HG02885 (cell line): ENCODE measurements at regions not wholly inside any gene's neighbourhood (a gene's known extent, or its start where the extent isn't known, plus 50 kb on each side); places are given as distances from the start of the nearest gene placed in this dataset.

ENCODE experiments used
- ATAC-seq: cut with Tn5 transposase; IDR thresholded peaks from one replicate; pipeline ENCODE4 v1.9.1; 2021; ENCODE audit warnings: mild to moderate bottlenecking; ENCODE audit not compliant: unreplicated experiment, poor library complexity

GRCh38 chr15:62799919-62800318 is 242.6 kb upstream of the TPM1 start:
- ATAC-seq = no peak

DNA sequence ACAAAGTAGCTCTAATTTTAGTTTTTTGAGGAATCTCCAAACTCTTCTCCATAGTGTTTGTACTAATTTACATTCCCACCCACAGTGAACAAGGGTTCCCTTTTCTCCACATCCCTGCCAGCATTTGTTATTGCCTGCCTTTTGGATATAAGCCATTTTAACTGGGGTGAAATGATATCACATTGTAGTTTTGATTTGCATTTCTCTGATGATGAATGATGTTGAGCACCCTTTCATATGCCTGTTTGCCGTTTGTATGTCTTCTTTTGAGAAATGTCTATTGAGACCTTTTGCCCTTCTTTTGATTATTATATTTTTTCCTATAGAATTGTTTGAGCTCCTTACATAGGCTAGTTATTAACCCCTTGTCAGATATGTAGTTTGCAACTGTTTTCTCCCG is 239.9 kb upstream of the TPM1 start:
- no peak for ATAC-seq

DNA sequence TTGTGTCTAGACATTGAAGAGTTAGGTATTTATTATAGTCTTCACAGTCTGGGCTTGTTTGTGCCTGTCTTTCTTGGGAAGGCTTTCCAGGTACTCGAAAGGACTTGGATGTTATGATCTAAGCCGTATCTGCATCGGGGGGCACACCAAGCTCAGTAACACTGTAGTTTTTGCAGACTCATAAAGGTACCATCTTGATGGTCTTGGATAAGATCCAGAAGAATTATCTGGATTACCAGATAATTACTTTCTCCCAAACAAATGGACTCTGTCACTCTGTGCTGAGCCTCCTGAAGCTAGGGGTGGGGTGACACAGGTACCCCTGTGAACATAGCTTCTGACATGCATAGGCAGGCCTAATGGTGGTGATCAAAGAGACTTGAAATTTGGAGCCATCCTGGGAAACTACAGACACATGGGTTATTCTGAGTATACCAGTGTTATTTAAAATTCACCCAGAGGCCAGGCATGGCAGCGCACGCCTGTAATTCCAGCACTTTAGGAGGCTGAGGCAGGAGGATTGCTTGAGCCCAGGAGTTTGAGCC is 238.6 kb upstream of the TPM1 start:
- ATAC-seq = no peak

GRCh38 chr15:62805502-62805901 is 237.0 kb upstream of the TPM1 start:
- no peak for ATAC-seq

GRCh38 chr15:62807539-62808130 is 234.9 kb upstream of the TPM1 start:
- no peak for ATAC-seq

- ATAC-seq = no peak
Measured at GRCh38 chr15:62809115-62809967, 233.2 kb upstream of the TPM1 start.

DNA sequence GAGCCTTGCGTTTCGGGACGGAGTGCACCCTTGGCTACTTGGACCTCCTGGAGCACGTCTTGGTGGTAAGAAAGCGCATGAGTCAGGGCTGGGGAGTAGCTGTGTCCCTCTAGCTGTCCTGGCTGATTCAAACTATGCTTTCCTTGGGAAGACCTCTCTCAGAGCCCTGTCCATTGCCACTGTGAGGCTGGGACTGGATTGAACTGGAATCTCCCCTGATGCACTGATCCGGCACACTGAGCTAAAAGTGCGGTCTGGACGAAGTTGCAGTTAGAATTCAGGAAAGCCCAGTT is 232.6 kb upstream of the TPM1 start:
- no peak for ATAC-seq

DNA sequence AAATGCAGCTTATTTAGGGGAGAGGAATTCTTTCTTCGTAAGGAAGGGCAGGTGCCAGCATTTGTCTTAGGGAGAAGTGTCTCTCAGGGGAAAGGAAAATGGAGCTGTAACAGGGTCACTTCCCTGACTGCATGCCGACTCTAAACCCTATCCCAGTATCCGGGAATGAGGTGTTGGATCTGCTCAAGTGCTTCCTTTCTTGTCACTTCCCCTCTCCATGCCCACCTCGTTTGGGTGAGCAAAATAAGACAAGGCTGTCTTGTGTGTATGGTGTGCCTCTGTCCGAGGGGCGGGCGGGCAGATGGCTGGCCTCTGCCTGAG is 230.1 kb upstream of the TPM1 start:
- no peak for ATAC-seq

- ATAC-seq = no peak
Measured at GRCh38 chr15:62816342-62817069, 226.0 kb upstream of the TPM1 start.

GRCh38 chr15:62818691-62819090 is 223.9 kb upstream of the TPM1 start:
- ATAC-seq = no peak

GRCh38 chr15:62821384-62822131 is 221.0 kb upstream of the TPM1 start:
- ATAC-seq = no peak

DNA sequence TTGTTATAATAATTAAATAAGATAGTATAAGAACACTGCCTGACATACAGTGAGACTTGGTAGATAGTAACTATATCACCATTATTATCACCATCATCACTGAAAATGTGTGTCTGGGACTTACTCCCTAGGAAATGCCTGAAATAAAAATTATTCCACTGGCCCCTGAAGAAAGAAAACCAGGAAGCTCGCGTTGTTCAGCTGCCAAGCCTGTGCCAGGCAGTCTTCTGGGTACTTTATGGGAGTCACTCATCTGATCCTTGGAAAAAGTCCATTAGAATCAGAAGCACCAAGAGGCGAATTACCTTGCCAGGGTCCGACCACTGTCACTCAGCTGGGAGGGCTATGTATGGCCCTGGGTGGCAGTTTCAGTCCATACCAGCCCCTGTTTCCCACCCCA is 220.3 kb upstream of the TPM1 start:
- no peak for ATAC-seq

DNA sequence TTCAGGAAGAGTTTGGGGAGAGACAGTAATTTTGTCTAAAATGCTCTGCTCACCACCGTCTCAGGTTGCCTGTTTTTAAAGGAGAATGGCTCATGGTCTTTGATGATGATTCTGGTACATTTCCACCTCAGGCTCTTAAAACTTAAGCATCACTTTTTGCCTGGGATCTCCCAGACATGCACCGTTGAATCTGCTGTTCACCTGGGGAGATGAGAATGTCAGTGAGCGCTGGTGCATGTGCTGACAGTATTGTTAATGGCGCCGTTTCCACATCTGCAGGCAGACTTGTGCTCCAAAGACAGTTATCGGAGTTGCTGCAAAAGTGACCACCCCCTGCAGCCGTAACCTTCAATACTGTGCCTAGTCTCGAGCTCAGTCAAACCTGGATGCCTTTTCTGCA is 219.0 kb upstream of the TPM1 start:
- no peak for ATAC-seq

GRCh38 chr15:62824111-62825015 is 218.2 kb upstream of the TPM1 start:
- no peak for ATAC-seq

DNA sequence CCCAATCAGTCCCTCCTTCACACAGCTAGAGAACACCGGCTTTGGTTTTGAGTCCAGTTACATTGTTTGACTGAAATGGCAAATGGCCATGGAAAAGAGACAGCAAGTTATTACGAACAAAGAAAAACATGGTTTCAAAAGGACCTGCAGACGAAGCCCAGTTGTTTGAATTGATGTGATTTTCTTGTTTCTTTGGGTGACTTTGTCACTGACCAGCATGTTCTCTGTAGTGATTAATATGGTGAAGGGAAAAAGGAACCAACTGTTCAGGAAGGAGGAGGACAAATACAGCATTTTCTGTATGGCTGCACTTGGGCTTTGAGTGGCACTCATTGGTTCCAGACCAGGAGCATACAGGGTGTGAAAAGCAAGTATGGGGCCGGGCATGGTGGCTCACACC is 217.4 kb upstream of the TPM1 start:
- no peak for ATAC-seq

GRCh38 chr15:62826561-62826960 is 216.0 kb upstream of the TPM1 start:
- no peak for ATAC-seq

DNA sequence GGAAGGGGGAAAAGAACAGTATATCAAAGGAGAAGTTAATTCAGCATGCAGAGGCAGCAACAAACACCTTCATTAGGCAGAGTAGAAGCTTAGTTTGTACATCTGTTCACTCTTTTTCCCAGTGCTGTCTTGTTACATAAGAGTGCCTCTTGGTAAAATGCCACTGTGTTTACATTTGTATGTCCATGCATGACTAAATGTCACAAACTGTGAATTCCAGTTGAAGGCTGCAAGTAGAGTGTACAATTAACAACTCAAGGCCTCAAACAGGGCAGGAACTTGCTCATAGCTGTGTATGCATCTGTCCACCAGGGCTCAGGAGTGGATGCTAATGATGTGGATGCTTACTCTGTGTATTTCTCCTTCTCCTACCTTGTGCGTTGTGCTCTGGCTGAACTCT is 214.2 kb upstream of the TPM1 start:
- ATAC-seq = no peak

DNA sequence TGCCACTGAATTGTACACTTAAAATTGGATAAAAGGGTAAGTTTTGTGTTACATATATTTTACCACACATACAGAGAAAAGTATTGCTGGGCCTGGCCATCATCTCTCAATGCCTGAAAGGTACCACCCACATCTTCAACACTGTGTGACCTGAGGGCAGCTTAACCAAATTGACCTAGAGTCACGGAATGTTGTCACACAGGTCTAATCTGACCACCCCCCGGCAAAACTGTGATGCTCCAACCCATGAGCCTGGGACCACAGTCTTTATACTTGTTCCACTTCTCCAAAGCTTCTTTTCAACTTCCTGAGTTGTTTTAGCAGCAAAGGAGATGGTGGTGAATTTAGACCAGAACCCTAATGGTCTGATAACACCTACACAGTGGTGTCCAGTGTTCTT is 210.3 kb upstream of the TPM1 start:
- ATAC-seq = no peak

GRCh38 chr15:62833646-62834045 is 208.9 kb upstream of the TPM1 start:
- no peak for ATAC-seq
